ENCODE measurements at regions not wholly inside any gene's neighbourhood (a gene's known extent, or its start where the extent isn't known, plus 50 kb on each side); places are given as distances from the start of the nearest gene placed in this dataset.
A peak's percentile ranks its signal among the peaks of the same experiment; 100 is the strongest.

- peak; percentile 20 for DNase-seq
These were observed 99.9 kb upstream of the FGF3 start for GRCh38 chr11:69918938-69919650.

DNA sequence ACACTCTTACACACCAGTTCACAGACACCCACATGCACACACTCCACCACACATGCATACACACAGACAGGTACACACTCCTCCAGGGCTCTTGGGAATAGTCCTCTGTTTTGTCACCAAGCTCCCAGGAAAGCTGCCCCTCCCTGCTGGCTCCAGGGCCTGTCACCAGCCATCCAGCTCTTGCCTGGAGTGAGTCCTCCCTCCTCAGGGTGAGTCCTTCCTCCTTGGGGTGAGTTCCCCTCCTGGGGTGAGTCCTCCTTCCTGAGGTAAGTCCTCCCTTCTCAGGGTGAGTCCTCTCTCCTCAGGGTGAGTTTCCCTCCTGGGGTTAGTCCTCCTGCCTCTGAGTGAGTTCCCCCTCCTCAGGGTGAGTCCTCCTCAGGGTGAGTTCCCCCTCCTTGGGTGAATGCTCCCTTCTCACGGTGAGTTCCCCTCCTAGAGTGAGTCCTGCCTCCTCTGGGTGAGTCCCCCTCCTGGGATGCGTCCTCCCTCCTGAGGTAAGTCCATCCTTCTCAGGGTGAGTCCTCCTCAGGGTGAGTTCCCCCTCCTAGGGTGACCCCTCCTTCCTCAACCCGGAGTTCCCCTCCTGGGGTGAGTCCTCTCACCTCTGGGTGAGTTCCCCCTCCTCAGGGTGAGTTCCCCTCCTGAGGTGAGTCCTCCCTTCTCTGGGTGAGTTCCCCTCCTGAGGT, 100.6 kb upstream of the FGF3 start:
- no peak for DNase-seq

GRCh38 chr11:69920345-69921127, 101.3 kb upstream of the FGF3 start:
- no peak for DNase-seq

DNA sequence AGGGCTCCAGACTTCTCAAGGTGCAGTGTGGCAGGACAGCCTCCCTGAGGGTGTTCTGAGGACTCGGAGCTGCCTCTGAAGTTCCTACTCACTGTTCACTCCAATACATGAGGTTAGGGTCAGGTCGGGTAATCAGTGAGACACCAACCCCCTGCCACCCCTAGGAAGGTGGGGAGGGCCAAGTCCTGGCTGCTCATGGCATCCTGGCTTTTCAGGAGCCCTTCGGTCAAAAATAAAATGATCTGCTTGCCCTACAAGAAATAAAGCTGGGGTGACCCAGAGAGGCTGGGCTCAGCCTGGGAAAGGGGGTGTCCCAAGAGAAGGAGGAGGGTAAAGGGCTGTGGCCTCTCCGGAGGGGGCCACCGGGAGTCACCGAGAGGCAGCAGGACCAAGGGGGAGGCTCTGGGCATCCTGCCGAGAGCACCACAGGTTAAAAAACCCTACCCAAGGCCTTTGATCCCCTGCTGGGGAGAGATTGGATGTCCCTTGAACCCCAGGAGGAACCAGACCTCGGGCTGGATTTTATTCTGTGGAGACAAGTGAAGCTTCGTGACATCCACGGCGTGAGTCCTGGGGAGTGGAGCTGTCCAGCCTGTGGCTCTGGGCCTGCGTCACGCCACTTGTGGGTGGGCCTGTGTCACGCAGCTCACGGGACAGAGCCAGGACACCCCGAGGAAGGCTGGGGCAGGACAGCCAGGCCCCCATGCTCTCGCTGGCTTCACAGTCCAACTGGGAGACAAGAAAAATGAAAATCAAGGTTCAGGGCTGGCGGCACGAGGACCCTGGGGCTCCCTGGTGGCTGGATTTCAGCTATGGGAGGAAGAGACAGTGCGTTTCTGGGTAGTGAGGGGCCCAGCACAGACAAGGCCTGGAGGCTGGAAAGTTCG, 102.2 kb upstream of the FGF3 start:
- no peak for DNase-seq

DNA sequence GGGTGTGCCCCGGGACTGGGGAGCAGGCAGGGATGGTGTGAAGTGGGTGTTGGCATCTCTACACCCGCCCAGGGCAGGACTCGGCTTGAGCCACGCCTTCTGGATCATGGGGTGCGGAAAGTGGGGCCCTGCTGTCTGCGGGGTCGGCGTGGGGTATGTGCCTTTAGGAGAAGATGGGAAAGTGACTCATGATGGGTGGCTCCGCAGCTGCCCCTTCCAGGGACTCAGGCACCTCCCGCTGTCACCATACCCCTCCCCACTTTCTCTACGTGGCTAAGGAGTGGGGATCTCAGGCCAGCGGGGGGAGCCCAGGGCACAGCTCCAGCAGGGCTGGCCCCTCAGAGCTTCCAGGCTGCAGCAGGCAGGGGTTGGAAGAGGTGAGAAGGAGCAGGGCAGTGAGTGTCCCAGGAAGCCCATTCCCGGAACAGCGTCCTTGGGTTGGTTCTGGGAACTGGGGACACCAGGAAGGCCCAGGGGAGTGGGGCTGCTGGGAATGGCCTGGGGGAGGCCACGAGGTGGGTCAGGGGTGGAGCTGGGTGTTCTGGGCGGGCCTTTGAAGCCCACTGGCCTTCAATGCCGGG, 102.9 kb upstream of the FGF3 start:
- no peak for DNase-seq

GRCh38 chr11:69922596-69923111, 103.4 kb upstream of the FGF3 start:
- DNase-seq: no peak

GRCh38 chr11:69923196-69923595, 104.0 kb upstream of the FGF3 start:
- DNase-seq: no peak

DNA sequence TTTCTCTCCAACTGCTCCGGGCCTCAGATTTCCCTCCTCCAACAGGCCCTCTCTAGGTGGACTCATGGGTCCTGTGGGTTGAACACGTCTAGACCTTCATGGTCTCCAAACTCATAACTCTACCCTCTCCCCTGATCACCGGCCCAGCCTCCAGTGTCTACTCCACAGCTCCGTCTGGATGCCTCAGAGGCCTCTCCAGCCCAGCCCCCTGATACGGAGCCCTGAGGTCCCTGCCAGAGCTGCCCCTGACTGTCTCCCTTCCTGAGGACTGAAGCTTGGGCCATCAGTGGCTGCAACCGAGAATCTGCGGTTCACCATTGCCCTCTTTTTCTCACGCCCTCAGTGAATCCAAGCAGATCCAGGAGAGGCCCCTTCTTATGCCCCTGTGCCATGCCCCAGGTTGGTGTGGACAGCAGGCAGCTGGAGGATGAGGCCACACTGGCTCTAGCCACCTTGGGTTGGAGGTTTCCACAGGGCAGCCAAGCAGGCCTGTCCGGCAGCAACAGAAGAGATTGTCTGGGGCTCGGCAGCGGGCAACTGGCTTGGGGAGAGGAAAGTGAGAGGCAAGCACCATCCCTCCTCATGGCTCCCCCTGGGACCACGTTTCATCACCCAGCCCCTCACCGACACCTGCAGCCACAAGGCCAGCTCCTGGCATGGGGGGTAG, 104.6 kb upstream of the FGF3 start:
- DNase-seq: no peak

GRCh38 chr11:69924308-69925161, 105.3 kb upstream of the FGF3 start:
- no peak for DNase-seq

- DNase-seq: no peak
These were observed 106.4 kb upstream of the FGF3 start for GRCh38 chr11:69925366-69926196.

- DNase-seq: no peak
These were observed 107.3 kb upstream of the FGF3 start for GRCh38 chr11:69926376-69927050.

DNA sequence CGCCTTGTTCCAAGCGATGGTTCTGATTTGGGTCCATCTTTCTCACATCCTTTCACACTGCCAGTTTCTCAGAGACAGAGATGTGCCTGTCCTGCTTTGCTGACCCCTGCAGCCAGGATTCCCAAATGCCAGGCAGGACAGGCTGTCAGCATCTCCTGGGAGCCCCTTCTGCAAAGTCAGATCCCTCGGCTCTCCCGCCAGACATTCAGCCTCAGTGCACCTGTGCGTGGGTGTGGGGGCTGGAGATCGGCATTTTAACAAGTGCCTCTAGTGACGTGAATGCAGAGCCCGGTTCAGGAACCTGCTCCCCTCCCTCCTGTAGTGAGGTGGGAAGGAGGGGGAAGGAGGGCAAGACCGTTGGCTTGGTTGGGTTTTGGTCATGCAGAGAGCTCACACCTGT, 108.9 kb upstream of the FGF3 start:
- DNase-seq: no peak

- DNase-seq: no peak
These were observed 109.8 kb upstream of the FGF3 start for GRCh38 chr11:69928975-69929374.

GRCh38 chr11:69930081-69931059, 111.2 kb upstream of the FGF3 start:
- DNase-seq: no peak

DNA sequence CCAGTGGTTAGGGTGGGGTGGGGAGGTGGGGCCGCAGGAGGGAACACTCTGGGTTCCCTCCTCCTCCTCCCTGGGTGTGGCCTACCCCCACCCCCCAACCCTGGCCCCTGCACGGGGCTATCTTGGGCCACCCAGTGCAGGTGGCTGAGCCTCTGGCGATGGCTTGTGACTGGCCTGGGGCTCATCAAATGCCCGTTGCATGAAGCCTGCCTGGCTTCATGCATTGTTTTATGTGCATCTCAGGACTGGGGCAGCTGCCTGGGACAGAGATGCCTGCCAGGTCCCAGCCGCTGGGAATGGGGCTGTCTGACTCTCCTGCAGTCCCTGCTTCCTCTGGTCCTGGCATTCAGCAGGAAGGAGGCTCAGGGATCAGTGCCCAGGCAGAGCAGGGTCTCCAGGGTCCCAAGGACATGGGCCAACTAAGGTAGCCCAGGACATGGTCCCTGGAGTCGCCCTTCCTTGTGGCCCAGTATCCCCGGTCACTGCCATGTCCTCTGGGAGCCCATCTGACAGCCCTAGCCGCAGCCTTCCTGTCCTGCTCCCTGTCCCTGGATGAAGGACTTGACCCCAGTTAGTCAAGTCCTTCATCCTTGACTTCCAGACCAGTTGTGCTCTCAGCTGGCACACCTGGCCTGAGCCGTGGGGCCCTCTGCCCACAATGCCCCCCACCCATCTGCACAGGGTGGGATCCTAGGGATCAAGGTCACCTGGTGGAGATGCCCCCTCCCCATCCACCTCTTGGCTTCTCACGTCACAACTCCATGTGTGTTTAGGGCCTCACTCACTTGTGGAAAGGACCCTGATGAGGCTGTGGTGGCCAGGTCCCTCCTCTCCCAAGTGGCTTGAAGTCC, 112.1 kb upstream of the FGF3 start:
- no peak for DNase-seq

DNA sequence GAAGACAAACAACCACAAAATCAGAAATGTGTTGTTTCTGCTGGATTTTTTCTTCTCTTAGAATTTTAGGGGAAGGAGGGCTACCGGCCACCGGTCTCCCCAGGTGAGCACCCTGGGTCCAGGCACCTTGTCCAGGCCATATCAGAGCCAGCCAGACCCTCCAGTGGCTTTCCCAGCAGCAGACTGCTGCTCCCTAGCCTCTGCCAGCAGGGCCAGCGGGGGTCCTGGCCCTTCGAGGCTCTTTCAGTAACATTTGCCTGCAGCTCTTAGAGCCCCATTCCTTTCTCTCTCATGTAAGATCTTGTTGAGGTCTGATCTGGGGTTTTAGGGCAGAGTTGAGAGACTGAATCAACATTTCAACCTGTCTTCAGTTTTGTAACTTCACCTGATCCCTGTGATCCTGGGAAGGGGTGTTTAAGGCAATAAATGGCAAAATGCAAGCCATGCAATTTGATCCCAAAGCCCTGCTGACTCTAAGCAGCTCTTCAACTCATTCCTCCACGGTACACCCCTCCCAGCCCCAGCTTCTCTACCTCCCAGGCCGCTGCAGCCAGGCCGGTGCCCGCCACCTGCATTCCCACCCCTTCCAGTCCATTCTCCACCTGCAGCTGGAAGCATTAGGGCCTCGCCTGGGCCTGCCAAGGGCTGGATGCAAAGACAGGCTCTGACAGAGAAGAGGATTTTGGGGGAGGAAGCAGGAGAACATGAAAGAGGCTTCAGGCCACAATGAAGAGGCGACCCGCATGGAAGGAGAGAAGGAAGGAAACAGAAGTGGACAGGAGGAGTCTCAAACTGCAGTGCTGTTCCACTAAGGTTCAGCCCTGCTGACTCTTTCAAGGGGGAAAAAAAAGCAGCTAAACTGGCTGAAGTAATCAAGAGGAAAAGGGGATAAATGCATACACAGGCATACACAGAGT, 113.0 kb upstream of the FGF3 start:
- no peak for DNase-seq
